Thoracic aorta (tissue), 2 donors: ENCODE measurements at regions not wholly inside any gene's neighbourhood (a gene's known extent, or its start where the extent isn't known, plus 50 kb on each side); places are given as distances from the start of the nearest gene placed in this dataset.

Experiments
- ATAC-seq: fragments of 150-250 bp; one replicate; pipeline ENCODE4 v1.8.0; 2017; ENCODE audit warnings: low read depth; ENCODE audit not compliant: insufficient number of reproducible peaks, low FRiP score
- DNase-seq: peaks from one replicate; pipeline ENCODE4 v3.0.0-alpha.2; 2020; ENCODE audit warnings: low spot score
- H3K27ac ChIP-seq, 2 donors: fragments of 200-600 bp; sonication (generic); 1 replicate in 1 of 2; 2 replicates in 1 of 2; pipeline ENCODE4 v1.5.1; 2016; ENCODE audit warnings: mild to moderate bottlenecking in 2 of 2, moderate library complexity in 2 of 2
- H3K27me3 ChIP-seq: fragments of 200-600 bp; sonication (generic); replicated peaks from 2 replicates; pipeline ENCODE4 v1.6.0; 2016; ENCODE audit warnings: mild to moderate bottlenecking; ENCODE audit not compliant: insufficient read depth
- H3K36me3 ChIP-seq: fragments of 200-600 bp; sonication (generic); one replicate; pipeline ENCODE4 v1.5.1; 2016
- H3K4me1 ChIP-seq, 2 donors: fragments of 200-600 bp; sonication (generic); 1 replicate in 1 of 2; 2 replicates in 1 of 2; pipeline versions ENCODE4 v1.5.1 to v1.6.0; 2016; ENCODE audit warnings: low read depth in 2 of 2, mild to moderate bottlenecking in 1 of 2; ENCODE audit not compliant: control insufficient read depth in 1 of 2
- H3K4me3 ChIP-seq: fragments of 200-600 bp; sonication (generic); 2 replicates; pipeline ENCODE4 v1.5.1; 2016; ENCODE audit warnings: mild to moderate bottlenecking
- H3K9me3 ChIP-seq: fragments of 200-600 bp; sonication (generic); 2 replicates; pipeline ENCODE4 v1.5.1; 2016
- CTCF ChIP-seq: fragments of 200-600 bp; sonication (generic); IDR thresholded peaks from one replicate; pipeline ENCODE4 v1.5.1; 2019; ENCODE audit warnings: antibody characterized with exemption

- DNase-seq, result no peak
- Histone ChIP-seq H3K36me3 (no peaks in the 10 kb centered on the region), H3K27me3 (no peaks in the 10 kb centered on the region), H3K4me1 (no peaks in the 10 kb centered on the region), H3K27ac (no peak overlapping the region), H3K4me3 (no peak overlapping the region), H3K9me3 (peaks cover 5% of the 10 kb centered on the region)
- ATAC-seq, result no peak
- no peak for TF ChIP-seq CTCF
These were observed 207.6 kb downstream of the CETN3 start for GRCh38 chr5:90201923-90202322.

- Histone ChIP-seq H3K9me3 (no peaks in the 10 kb centered on the region), H3K36me3 (no peaks in the 10 kb centered on the region), H3K4me3 (no peak overlapping the region), H3K4me1 (no peaks in the 10 kb centered on the region), H3K27me3 (no peaks in the 10 kb centered on the region), H3K27ac (no peak overlapping the region)
- DNase-seq, result no peak
- TF ChIP-seq CTCF, result no peak
- no peak for ATAC-seq
These were observed 216.3 kb downstream of the CETN3 start for GRCh38 chr5:90193185-90193822.

GRCh38 chr5:90191352-90192045 is 218.1 kb downstream of the CETN3 start:
- ATAC-seq (no peak), DNase-seq (no peak)
- no peak for TF ChIP-seq CTCF
- H3K9me3 ChIP-seq, result no peaks in the 10 kb centered on the region
- H3K4me1 ChIP-seq, result no peaks in the 10 kb centered on the region
- H3K4me3 ChIP-seq, result no peak overlapping the region
- H3K36me3 ChIP-seq, result no peaks in the 10 kb centered on the region
- no peaks in the 10 kb centered on the region for H3K27me3 ChIP-seq
- H3K27ac ChIP-seq, result no peak overlapping the region

GRCh38 chr5:90185897-90186468 is 223.6 kb downstream of the CETN3 start:
- ATAC-seq (no peak), DNase-seq (no peak)
- Histone ChIP-seq H3K9me3 (no peaks in the 10 kb centered on the region), H3K4me1 (peaks cover 0 to 10% of the 10 kb centered on the region in 2 donors), H3K36me3 (no peaks in the 10 kb centered on the region), H3K27ac (no peak overlapping the region), H3K27me3 (no peaks in the 10 kb centered on the region), H3K4me3 (no peak overlapping the region)
- TF ChIP-seq CTCF, result no peak

- H3K27me3 ChIP-seq, result no peaks in the 10 kb centered on the region
- H3K9me3 ChIP-seq, result no peaks in the 10 kb centered on the region
- H3K4me1 ChIP-seq, result peaks cover 0 to 10% of the 10 kb centered on the region in 2 donors
- H3K36me3 ChIP-seq, result no peaks in the 10 kb centered on the region
- DNase-seq, result no peak
- TF ChIP-seq CTCF, result no peak
- H3K4me3 ChIP-seq, result no peak overlapping the region
- no peak for ATAC-seq
- H3K27ac ChIP-seq, result no peak overlapping the region
These were observed 224.8 kb downstream of the CETN3 start for GRCh38 chr5:90184764-90185163.
